H9 (cell line): ENCODE measurements at regions not wholly inside any gene's neighbourhood (a gene's known extent, or its start where the extent isn't known, plus 50 kb on each side); places are given as distances from the start of the nearest gene placed in this dataset.
A peak's percentile ranks its signal among the peaks of the same experiment; 100 is the strongest.

Experiments
- DNase-seq: peaks from one replicate; pipeline ENCODE4 v3.0.0-alpha.2; 2017
- H2AFZ ChIP-seq: one replicate; pipeline ENCODE4 v1.6.1; 2013; ENCODE audit warnings: mild to moderate bottlenecking, low read length, control low read depth, moderate library complexity
- H2AK5ac ChIP-seq: 2 replicates; pipeline ENCODE4 v1.6.1; 2013; ENCODE audit warnings: low read length, control low read depth, mixed read lengths; ENCODE audit not compliant: insufficient read length
- H2BK120ac ChIP-seq: one replicate; pipeline ENCODE4 v1.6.1; 2013; ENCODE audit warnings: low read depth, mild to moderate bottlenecking, low read length, control low read depth, inconsistent platforms; ENCODE audit not compliant: poor library complexity, severe bottlenecking
- H2BK12ac ChIP-seq: 2 replicates; pipeline ENCODE4 v1.6.1; 2013; ENCODE audit warnings: low read length, control low read depth, mixed read lengths, low read depth; ENCODE audit not compliant: insufficient read length
- H2BK15ac ChIP-seq: 2 replicates; pipeline ENCODE4 v1.6.1; 2013; ENCODE audit warnings: low read depth, low read length, control low read depth
- H2BK20ac ChIP-seq: one replicate; pipeline ENCODE4 v1.6.1; 2013; ENCODE audit warnings: low read depth, mild to moderate bottlenecking, low read length, control low read depth, inconsistent platforms; ENCODE audit not compliant: poor library complexity, severe bottlenecking
- H2BK5ac ChIP-seq: 2 replicates; pipeline ENCODE4 v1.6.1; 2013; ENCODE audit warnings: low read length, control low read depth, mixed read lengths; ENCODE audit not compliant: insufficient read length
- H3K14ac ChIP-seq: 2 replicates; pipeline ENCODE4 v1.6.1; 2013; ENCODE audit warnings: low read length, control low read depth; ENCODE audit not compliant: insufficient read depth
- H3K18ac ChIP-seq: 2 replicates; pipeline ENCODE4 v1.6.1; 2013; ENCODE audit warnings: low read depth, mild to moderate bottlenecking, mixed read lengths, low read length, control low read depth; ENCODE audit not compliant: insufficient read length
- H3K23ac ChIP-seq: 2 replicates; pipeline ENCODE4 v1.6.1; 2013; ENCODE audit warnings: low read length, control low read depth, mixed read lengths, low read depth; ENCODE audit not compliant: insufficient read length
- H3K23me2 ChIP-seq: 2 replicates; pipeline ENCODE4 v1.6.1; 2013; ENCODE audit warnings: low read depth, mild to moderate bottlenecking, mixed read lengths, low read length, control low read depth; ENCODE audit not compliant: insufficient read length, poor library complexity, severe bottlenecking
- H3K27ac ChIP-seq: 2 replicates; pipeline ENCODE4 v1.5.1; 2013; ENCODE audit warnings: low read length, control low read depth, mixed read lengths, low read depth; ENCODE audit not compliant: insufficient read length
- H3K27me3 ChIP-seq: 2 replicates; pipeline ENCODE4 v1.6.1; 2013; ENCODE audit warnings: low read length, control low read depth, inconsistent platforms; ENCODE audit not compliant: insufficient read depth
- H3K4ac ChIP-seq: 2 replicates; pipeline ENCODE4 v1.6.1; 2013; ENCODE audit warnings: low read depth, mild to moderate bottlenecking, control low read depth, inconsistent platforms, low read length, moderate library complexity
- H3K4me1 ChIP-seq: 2 replicates; pipeline ENCODE4 v1.6.1; 2013; ENCODE audit warnings: low read length, control low read depth, inconsistent platforms; ENCODE audit not compliant: insufficient read depth
- H3K4me2 ChIP-seq: 2 replicates; pipeline ENCODE4 v1.6.1; 2013; ENCODE audit warnings: low read length, control low read depth, mixed read lengths; ENCODE audit not compliant: insufficient read length, insufficient read depth
- H3K56ac ChIP-seq: 2 replicates; pipeline ENCODE4 v1.6.1; 2013; ENCODE audit warnings: low read depth, mild to moderate bottlenecking, mixed read lengths, low read length, control low read depth; ENCODE audit not compliant: insufficient read length
- H3K79me1 ChIP-seq: 2 replicates; pipeline ENCODE4 v1.6.1; 2013; ENCODE audit warnings: low read depth, mild to moderate bottlenecking, moderate library complexity, low read length, control low read depth, inconsistent platforms; ENCODE audit not compliant: insufficient read depth, poor library complexity, severe bottlenecking
- H3K79me2 ChIP-seq: 2 replicates; pipeline ENCODE4 v1.6.1; 2013; ENCODE audit warnings: low read length, control low read depth, inconsistent platforms; ENCODE audit not compliant: insufficient read depth
- H3K9ac ChIP-seq: 2 replicates; pipeline ENCODE4 v1.6.1; 2013; ENCODE audit warnings: low read length, control low read depth, mixed read lengths; ENCODE audit not compliant: insufficient read length; ENCODE audit errors: extremely low read depth
- H3K9me3 ChIP-seq: one replicate; pipeline ENCODE4 v1.6.1; 2013; ENCODE audit warnings: low read depth, low read length, inconsistent platforms; ENCODE audit not compliant: control insufficient read depth
- H3T11ph ChIP-seq: one replicate; pipeline ENCODE4 v1.6.1; 2013; ENCODE audit warnings: mild to moderate bottlenecking, low read length, control low read depth, inconsistent platforms
- H4K20me1 ChIP-seq: one replicate; pipeline ENCODE4 v1.6.1; 2013; ENCODE audit not compliant: control insufficient read depth, insufficient read length, insufficient read depth
- H4K5ac ChIP-seq: 2 replicates; pipeline ENCODE4 v1.6.1; 2013; ENCODE audit warnings: low read depth, mild to moderate bottlenecking, mixed read lengths, low read length, control low read depth; ENCODE audit not compliant: insufficient read length
- H4K8ac ChIP-seq: replicated peaks from 2 replicates; pipeline ENCODE4 v1.6.1; 2013; ENCODE audit warnings: low read length, control low read depth, mixed read lengths, low read depth; ENCODE audit not compliant: insufficient read length
- H4K91ac ChIP-seq: 2 replicates; pipeline ENCODE4 v1.6.1; 2013; ENCODE audit warnings: low read depth, mild to moderate bottlenecking, moderate library complexity, mixed read lengths, low read length, control low read depth; ENCODE audit not compliant: insufficient read length
- H3K27ac Mint-ChIP-seq, 3 experiments: 2 replicates in 2 of 3; 3 replicates in 1 of 3; pipeline ENCODE4 v1.8.0; 2020 to 2021; ENCODE audit warnings: mixed read lengths in 3 of 3, mild to moderate bottlenecking in 1 of 3, moderate library complexity in 1 of 3
- H3K27me3 Mint-ChIP-seq: 2 replicates; pipeline ENCODE4 v1.8.0; 2021; ENCODE audit warnings: low read depth, mild to moderate bottlenecking, moderate library complexity, mixed read lengths
- H3K36me3 Mint-ChIP-seq, 3 experiments: 2 replicates in 2 of 3; 3 replicates in 1 of 3; pipeline ENCODE4 v1.8.0; 2020 to 2021; ENCODE audit warnings: low read depth in 3 of 3, mixed read lengths in 3 of 3; ENCODE audit not compliant: insufficient read depth in 1 of 3
- H3K4me1 Mint-ChIP-seq, 2 experiments: 2 replicates each; pipeline ENCODE4 v1.8.0; 2020; ENCODE audit warnings: mixed read lengths in 2 of 2
- H3K4me3 Mint-ChIP-seq, 2 experiments: 2 replicates in 1 of 2; 3 replicates in 1 of 2; pipeline ENCODE4 v1.8.0; 2020 to 2021; ENCODE audit warnings: mild to moderate bottlenecking in 2 of 2, mixed read lengths in 2 of 2, moderate library complexity in 1 of 2
- H3K9me3 Mint-ChIP-seq, 2 experiments: 2 replicates in 1 of 2; 3 replicates in 1 of 2; pipeline ENCODE4 v1.8.0; 2020; ENCODE audit warnings: mild to moderate bottlenecking in 2 of 2, mixed read lengths in 2 of 2, moderate library complexity in 1 of 2
- CTCF ChIP-seq: fragments of 200-600 bp; sonication (generic); conservative IDR thresholded peaks from 3 replicates; pipeline ENCODE4 v1.8.0; 2021; ENCODE audit warnings: antibody characterized with exemption, mild to moderate bottlenecking
- WGBS: extraction: QIAGEN DNeasy Blood & Tissue Kit; methylation state at CpG from one replicate; pipeline ENCODE4 v1.1.7; 2013; ENCODE audit warnings: missing lambda C conversion rate, low lambda C conversion rate, mixed read lengths; ENCODE audit not compliant: insufficient read length; ENCODE audit errors: extremely low coverage; 5-methylcytosine and 5-hydroxymethylcytosine counted together

GRCh38 chr6:19538096-19538495 lies 299.1 kb upstream of the ID4 start:
- no peak overlapping the region for H2AFZ ChIP-seq
- peak; percentile 33 for DNase-seq
- H2AK5ac ChIP-seq = no peak overlapping the region
- no peak overlapping the region for H4K8ac ChIP-seq
- no peak overlapping the region for H3K27ac ChIP-seq
- H3K27me3 Mint-ChIP-seq = no peaks in the 10 kb centered on the region
- peaks cover 13 to 30% (median 21%) of the 10 kb centered on the region in 3 experiments for H3K36me3 Mint-ChIP-seq
- no peak for TF ChIP-seq CTCF
- no peak overlapping the region for H3K23ac ChIP-seq
- no peak overlapping the region for H3T11ph ChIP-seq
- H3K4me1 ChIP-seq = no peaks in the 10 kb centered on the region
- H3K14ac ChIP-seq = no peak overlapping the region
- peaks cover 0 to 6% of the 10 kb centered on the region in 2 experiments; a peak in 3 of 4 replicates for H3K4me1 Mint-ChIP-seq
- H4K91ac ChIP-seq = no peak overlapping the region
- no peaks in the 10 kb centered on the region for H3K9me3 ChIP-seq
- H4K5ac ChIP-seq = no peak overlapping the region
- H3K27me3 ChIP-seq = no peaks in the 10 kb centered on the region
- no peaks in the 10 kb centered on the region; the same call in 1 of the 2 replicates for H3K79me2 ChIP-seq
- no peak overlapping the region for H2BK20ac ChIP-seq
- no peak overlapping the region for H2BK12ac ChIP-seq
- no peak overlapping the region for H3K18ac ChIP-seq
- H3K4me3 Mint-ChIP-seq = no peak overlapping the region
- H3K9ac ChIP-seq = no peak overlapping the region
- H3K79me1 ChIP-seq = no peaks in the 10 kb centered on the region
- H3K4ac ChIP-seq = no peak overlapping the region
- H3K4me2 ChIP-seq = no peak overlapping the region
- no peak overlapping the region for H2BK5ac ChIP-seq
- no peak overlapping the region for H3K27ac Mint-ChIP-seq
- no peaks in the 10 kb centered on the region for H3K23me2 ChIP-seq
- WGBS = no CpG with 5 or more reads among the region's 12 CpGs
- H2BK120ac ChIP-seq = no peak overlapping the region
- H4K20me1 ChIP-seq = no peaks in the 10 kb centered on the region
- peaks cover 23 to 29% of the 10 kb centered on the region in 2 experiments for H3K9me3 Mint-ChIP-seq
- H3K56ac ChIP-seq = no peak overlapping the region
- H2BK15ac ChIP-seq = no peak overlapping the region
